IPS-18a (cell line): ENCODE measurements at regions not wholly inside any gene's neighbourhood (a gene's known extent, or its start where the extent isn't known, plus 50 kb on each side); places are given as distances from the start of the nearest gene placed in this dataset.

ENCODE experiments used
- H3K27ac ChIP-seq: one replicate; pipeline ENCODE4 v1.5.1; 2013; ENCODE audit warnings: low read length
- H3K27me3 ChIP-seq: one replicate; pipeline ENCODE4 v1.6.1; 2013; ENCODE audit warnings: mild to moderate bottlenecking, low read length; ENCODE audit not compliant: control insufficient read depth, insufficient read depth
- H3K36me3 ChIP-seq: one replicate; pipeline ENCODE4 v1.6.1; 2013; ENCODE audit warnings: low read depth, low read length; ENCODE audit not compliant: control insufficient read depth
- H3K4me1 ChIP-seq: one replicate; pipeline ENCODE4 v1.6.1; 2013; ENCODE audit warnings: low read depth, low read length; ENCODE audit not compliant: control insufficient read depth
- H3K4me3 ChIP-seq: one replicate; pipeline ENCODE4 v1.5.1; 2013; ENCODE audit warnings: low read length
- H3K9ac ChIP-seq: one replicate; pipeline ENCODE4 v1.6.1; 2013; ENCODE audit warnings: mild to moderate bottlenecking, low read length, moderate library complexity
- H3K9me3 ChIP-seq: one replicate; pipeline ENCODE4 v1.6.1; 2013; ENCODE audit warnings: low read depth, low read length; ENCODE audit not compliant: control insufficient read depth

DNA sequence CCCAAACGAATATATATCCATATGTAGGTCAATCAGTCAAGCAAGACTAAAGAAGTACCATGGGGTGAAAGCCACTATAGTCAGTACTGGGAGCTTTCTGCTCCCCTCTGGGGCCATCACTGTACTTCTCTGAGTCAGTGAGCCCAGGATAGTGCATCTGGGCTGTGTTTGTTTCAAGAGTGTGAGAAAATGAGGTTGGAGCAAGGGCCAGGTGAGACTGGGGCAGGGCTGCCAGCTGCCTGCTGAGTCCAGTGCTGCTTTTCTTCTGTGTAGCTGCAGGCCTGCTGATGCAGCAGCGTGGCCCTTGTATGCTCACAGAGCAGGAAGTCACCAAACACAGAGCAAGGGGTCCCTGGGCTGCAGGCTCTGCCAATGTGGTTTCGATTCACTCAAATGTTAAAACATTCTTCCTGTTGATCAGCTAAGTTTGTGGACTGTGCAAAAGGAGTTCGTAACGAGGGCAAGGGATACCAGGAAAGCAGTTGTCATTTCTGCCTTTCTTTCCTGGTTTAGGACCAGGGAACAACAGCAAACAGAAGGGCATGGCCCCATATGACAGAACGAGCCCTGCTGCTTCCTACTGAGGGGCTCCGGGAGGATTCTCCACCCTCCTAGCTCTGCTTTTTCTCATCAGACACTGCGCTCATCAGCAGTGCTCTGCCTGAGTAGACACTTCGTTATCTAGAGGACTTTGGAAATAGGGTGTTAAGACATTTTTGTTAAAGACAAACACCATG is 65.4 kb upstream of the TNS3 start:
- H3K27ac ChIP-seq: no peak overlapping the region

DNA sequence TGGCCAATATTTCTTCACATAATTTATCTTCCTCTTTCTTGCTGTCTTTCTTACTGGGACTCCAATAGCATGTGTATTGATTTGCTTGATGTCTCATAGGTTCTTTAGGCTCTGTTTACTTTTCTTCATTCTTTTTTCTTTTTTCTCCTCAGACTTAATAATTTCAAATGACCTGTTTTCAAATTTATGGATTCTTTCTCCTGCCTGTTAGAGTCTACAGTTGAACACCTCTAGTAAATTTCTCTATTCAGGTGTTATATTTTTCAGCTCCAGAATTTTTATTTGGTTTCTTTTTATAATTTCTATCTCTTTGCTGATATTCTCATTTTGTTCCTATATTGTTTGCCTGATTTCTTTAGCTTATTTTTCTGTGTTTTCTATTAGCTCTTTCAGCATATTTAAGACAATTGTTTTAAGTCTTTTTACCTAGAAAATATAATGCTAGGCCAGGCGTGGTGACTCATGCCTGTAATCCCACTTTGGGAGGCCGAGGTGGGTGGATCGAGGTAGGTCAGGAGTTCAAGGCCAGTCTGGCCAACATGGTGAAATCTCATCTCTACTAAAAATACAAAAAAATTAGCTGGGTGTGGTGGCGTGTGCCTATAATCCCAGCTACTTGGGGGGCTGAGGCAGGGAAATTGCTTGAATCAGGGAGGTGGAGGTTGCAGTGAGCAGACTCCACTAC is 61.9 kb upstream of the TNS3 start:
- no peak overlapping the region for H3K4me3 ChIP-seq
- H3K36me3 ChIP-seq: no peaks in the 10 kb centered on the region
- peaks cover 10% of the 10 kb centered on the region for H3K4me1 ChIP-seq
- no peak overlapping the region for H3K27ac ChIP-seq
- H3K9me3 ChIP-seq: no peaks in the 10 kb centered on the region
- no peaks in the 10 kb centered on the region for H3K27me3 ChIP-seq
- H3K9ac ChIP-seq: no peak overlapping the region

More for the DNA sequence above, 65.4 kb upstream of the TNS3 start:
- Histone ChIP-seq H3K4me3 (no peak overlapping the region), H3K27me3 (no peaks in the 10 kb centered on the region), H3K36me3 (no peaks in the 10 kb centered on the region), H3K9me3 (no peaks in the 10 kb centered on the region), H3K9ac (no peak overlapping the region), H3K4me1 (peaks cover 4% of the 10 kb centered on the region)

DNA sequence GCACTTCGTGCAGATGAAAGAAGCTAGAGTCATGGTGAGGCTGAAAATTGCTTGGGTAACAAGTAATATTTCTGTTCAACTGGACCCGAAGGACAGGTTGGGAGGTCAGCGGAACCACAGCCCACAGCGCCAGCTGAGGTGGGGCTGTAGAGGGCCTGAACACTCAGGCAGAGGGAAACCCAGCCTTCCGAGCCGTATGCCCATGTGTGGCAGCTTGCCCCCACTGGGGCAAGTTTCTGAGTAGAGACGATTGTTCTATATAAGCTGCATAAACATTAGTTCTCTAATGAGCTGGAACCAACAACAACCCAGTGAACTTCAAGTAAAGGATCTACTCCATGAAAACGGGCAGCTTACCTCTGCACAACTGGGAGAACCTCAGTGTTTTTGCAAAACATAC is 58.4 kb upstream of the TNS3 start:
- H3K27me3 ChIP-seq: peaks cover 8% of the 10 kb centered on the region
- H3K36me3 ChIP-seq: no peaks in the 10 kb centered on the region
- H3K4me1 ChIP-seq: peaks cover 20% of the 10 kb centered on the region
- H3K9ac ChIP-seq: no peak overlapping the region
- no peak overlapping the region for H3K4me3 ChIP-seq
- H3K9me3 ChIP-seq: no peaks in the 10 kb centered on the region
- no peak overlapping the region for H3K27ac ChIP-seq

DNA sequence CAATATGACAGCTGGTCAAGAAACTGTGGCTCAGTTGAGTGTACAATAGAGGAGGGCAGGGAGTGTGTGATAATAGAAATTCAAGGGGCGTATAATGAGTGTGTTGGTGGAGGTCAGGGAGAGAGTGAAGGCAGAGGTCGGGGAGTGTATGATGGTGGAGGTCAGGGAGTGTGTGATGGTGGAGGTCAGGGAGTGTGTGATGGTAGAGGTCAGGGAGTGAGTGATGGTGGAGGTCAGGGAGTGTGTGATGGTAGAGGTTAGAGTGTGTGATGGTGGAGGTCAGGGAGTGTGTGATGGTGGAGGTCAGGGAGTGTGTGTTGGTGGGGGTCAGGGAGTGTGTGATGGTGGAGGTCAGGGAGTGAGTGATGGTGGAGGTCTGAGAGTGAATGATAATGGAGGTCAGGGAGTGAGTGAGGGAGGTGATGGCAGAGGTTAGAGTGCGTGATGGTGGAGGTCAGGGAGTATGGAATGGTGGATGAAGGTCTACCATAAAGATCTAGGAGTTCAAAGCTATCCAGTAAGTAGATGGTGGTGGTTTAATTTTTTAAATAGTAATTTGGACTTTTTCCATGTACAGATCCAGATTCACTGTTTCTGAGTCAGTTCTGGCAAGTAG is 57.7 kb upstream of the TNS3 start:
- peaks cover 27% of the 10 kb centered on the region for H3K4me1 ChIP-seq
- no peak overlapping the region for H3K9ac ChIP-seq
- H3K9me3 ChIP-seq: no peaks in the 10 kb centered on the region
- H3K27me3 ChIP-seq: peaks cover 14% of the 10 kb centered on the region
- no peak overlapping the region for H3K27ac ChIP-seq
- H3K4me3 ChIP-seq: no peak overlapping the region
- H3K36me3 ChIP-seq: no peaks in the 10 kb centered on the region

DNA sequence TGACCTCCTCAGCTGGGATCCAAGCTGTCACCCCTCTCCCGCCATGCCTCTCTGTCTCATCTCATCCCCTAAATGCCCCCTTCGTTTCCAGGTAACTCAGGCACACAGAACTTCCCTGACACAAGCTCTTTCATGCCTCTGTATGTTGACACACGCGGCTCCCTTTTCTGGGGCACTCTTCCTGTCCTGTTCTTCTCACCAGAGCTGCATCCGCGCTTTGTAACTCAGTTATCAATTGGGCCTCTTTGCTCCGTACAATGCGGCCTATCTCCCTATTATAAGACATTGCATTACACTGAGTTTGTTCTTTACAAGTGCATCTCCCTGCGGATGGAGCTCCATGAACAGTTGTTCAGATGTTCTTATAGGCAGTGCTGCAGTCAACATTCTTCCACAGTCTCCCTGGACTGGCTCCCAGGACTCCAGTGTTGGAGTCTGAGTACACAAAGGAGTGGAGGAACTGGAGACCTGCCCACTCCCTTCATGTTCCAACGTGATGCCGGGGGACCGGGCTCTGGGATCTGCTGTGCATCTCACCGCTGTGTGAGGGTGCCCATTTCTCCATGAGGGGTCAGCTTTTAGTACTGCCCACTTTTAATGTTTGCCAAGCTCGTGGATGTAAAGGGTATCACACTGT is 56.9 kb upstream of the TNS3 start:
- Histone ChIP-seq H3K4me1 (peaks cover 27% of the 10 kb centered on the region), H3K4me3 (no peak overlapping the region), H3K27ac (no peak overlapping the region), H3K9ac (no peak overlapping the region), H3K9me3 (no peaks in the 10 kb centered on the region), H3K36me3 (no peaks in the 10 kb centered on the region), H3K27me3 (peaks cover 22% of the 10 kb centered on the region)

DNA sequence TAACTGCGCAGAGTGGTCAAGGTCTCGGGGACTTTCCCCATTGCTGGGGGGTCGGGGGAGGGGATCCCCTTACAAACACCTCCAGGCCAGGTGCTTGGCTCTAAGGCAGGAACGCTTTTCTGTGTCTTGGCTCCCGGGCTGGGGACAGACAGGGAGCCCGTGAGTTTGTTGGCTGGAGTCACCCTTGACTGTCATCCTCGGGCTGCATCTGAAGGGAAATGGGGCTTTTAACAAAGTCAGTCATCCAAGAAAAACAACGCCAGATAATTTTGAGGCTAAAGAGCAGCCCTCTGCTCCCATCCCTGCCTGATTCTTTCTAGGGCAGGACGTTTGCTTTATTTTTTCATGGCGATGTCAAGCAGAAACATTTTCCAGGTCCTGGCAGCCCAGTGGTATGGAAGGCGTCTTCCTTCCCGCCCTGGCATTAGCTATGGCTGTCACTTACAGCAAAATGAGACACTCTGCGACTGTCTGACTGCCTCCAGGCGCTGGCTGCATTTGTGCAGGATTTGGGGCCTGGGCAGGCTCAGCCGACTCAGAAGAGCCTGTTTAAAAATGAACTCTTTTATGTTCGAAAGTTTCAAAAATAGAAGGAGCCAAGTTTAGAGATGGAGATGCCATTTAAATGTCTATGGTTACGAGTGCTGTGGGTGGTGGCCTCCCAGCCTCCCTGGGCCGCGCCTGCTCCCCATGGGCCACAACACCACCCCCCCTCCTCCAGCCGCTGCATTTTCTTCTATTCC is 54.7 kb upstream of the TNS3 start:
- Histone ChIP-seq H3K9ac (no peak overlapping the region), H3K27ac (no peak overlapping the region)

DNA sequence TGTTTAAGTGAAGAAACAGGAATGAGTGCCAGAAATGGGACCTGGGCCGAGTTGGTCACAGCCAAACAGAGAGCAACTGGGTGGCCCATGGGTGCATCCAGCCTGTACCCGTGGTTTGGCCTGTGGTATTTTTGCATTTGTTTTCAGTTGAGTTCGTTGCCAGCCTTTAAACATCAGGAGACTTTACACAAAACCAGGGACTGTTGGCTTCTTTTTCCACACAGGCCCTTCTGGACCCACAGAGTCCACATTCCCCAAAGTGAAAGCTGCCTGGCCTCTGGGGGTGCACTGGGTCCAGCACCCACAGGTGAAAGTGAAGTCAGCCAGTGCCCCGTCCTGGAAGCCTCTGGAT is 54.1 kb upstream of the TNS3 start:
- Histone ChIP-seq H3K4me3 (no peak overlapping the region), H3K9me3 (no peaks in the 10 kb centered on the region), H3K36me3 (no peaks in the 10 kb centered on the region), H3K4me1 (peaks cover 27% of the 10 kb centered on the region), H3K27me3 (peaks cover 22% of the 10 kb centered on the region), H3K9ac (no peak overlapping the region), H3K27ac (no peak overlapping the region)

More for the DNA sequence above, 54.7 kb upstream of the TNS3 start:
- H3K36me3 ChIP-seq: no peaks in the 10 kb centered on the region
- H3K27me3 ChIP-seq: peaks cover 22% of the 10 kb centered on the region
- H3K9me3 ChIP-seq: no peaks in the 10 kb centered on the region
- H3K4me3 ChIP-seq: no peak overlapping the region
- H3K4me1 ChIP-seq: peaks cover 27% of the 10 kb centered on the region

DNA sequence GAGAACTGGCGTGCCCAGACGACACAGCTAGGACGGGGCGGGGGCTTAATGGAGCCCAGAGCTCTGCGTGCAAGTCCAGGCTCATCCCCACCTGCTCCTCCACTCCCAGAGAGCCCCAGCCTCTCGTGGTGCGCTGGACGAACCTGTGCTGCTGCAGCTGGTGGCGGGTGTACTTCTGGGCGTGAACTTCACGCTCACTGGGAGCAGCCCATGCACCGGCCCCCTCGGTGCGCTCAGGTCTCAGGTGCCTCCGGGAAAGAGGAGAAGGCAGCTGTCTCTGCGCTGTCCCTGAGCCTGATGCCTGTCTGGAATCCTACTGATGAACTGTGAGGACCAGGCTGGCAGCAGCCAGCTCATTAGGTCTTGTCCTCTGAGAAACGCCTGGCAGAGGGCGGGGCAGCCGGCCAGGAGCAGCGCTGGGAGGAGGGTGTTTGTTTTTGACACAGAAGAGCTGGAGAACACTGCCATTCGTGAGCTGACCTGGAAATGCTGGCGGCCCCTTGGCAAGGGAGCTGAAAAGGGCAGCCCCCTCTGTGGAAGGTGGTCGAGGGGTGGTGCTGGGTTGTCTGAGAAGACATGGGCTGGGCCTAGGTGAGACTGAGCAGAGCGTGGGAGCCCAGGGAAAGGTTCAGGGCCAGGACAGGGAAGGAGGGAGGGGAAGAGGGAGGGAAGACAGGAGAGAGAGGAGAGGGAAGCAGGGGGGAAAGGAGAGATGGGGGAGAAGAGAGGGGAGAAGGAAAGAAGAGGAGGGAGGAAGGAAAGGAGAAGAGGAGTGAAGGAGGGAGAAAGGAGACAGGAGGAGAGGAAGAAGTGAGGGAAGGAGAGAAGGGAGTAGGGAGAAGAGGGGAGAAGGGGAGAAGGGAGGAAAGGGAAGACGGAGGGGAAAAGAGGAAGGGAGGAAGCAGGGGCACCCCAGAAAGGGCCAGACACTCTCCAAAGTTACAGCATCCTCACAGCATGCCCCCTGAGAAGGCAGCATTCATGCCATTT is 53.5 kb upstream of the TNS3 start:
- peaks cover 22% of the 10 kb centered on the region for H3K27me3 ChIP-seq
- no peaks in the 10 kb centered on the region for H3K9me3 ChIP-seq
- no peak overlapping the region for H3K9ac ChIP-seq
- peaks cover 21% of the 10 kb centered on the region for H3K4me1 ChIP-seq
- no peak overlapping the region for H3K27ac ChIP-seq
- peak overlapping the region; percentile 10 for H3K4me3 ChIP-seq
- H3K36me3 ChIP-seq: no peaks in the 10 kb centered on the region

DNA sequence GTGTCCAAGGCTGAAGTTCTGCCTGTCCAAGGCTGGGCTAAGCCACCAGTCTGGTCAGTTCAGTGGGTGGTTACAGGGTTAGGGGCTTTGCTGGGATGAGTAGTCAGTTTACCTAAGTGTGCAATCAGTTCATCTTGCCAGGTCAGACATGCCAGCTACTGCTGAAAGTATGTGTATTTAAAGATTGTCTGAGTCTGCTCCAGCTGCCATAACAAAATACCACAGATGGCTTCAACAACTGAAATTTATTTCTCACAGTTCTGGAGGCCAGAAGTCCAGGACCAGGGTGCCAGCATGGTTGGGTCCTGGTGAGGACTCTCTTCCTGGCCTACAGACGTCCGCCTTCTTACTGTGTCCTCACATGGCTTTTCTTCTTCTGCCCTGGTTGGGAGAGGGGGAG is 52.4 kb upstream of the TNS3 start:
- Histone ChIP-seq H3K9ac (no peak overlapping the region), H3K27me3 (peaks cover 22% of the 10 kb centered on the region), H3K27ac (no peak overlapping the region), H3K9me3 (no peaks in the 10 kb centered on the region), H3K4me3 (no peak overlapping the region), H3K36me3 (no peaks in the 10 kb centered on the region), H3K4me1 (peaks cover 21% of the 10 kb centered on the region)

DNA sequence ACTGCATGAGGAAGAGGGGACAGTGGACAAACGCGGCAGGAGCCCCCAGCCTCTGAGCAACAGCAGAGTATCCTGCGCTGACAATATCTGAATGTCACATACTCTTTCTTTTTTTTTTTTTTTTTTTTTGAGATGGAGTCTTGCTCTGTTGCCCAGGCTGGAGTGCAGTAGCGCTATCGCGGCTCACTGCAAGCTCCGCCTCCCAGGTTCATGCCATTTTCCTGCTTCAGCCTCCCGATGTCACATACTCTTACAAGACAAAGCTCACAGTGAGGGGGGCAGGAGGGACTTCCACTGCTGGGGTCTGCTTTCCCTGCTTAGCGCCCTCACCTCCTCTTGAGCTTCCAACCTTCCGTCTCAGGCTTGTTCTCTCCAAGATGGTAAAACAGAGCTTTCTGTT is 51.2 kb upstream of the TNS3 start:
- peaks cover 21% of the 10 kb centered on the region for H3K4me1 ChIP-seq
- H3K9ac ChIP-seq: no peak overlapping the region
- H3K27ac ChIP-seq: no peak overlapping the region
- H3K27me3 ChIP-seq: peaks cover 22% of the 10 kb centered on the region
- H3K9me3 ChIP-seq: no peaks in the 10 kb centered on the region
- H3K36me3 ChIP-seq: no peaks in the 10 kb centered on the region
- H3K4me3 ChIP-seq: no peak overlapping the region
